Neural cell (in vitro differentiated cells): ENCODE measurements at regions not wholly inside any gene's neighbourhood (a gene's known extent, or its start where the extent isn't known, plus 50 kb on each side); places are given as distances from the start of the nearest gene placed in this dataset.
"Not testable (repeated sequence)": the region's sequence is repeated elsewhere in the genome, so short reads cannot be mapped to it uniquely, and the experiment has no call there.

Experiments used
- H2AFZ ChIP-seq: fragments of 200-600, 300-800 bp; sonication (generic), shearing (Covaris generic); 2 replicates; pipeline ENCODE4 v1.6.0; 2014; ENCODE audit warnings: low read depth, mild to moderate bottlenecking, antibody characterized with exemption, low read length, moderate library complexity
- H3F3A ChIP-seq: fragments of 200-600 bp; shearing (Covaris generic); 2 replicates; pipeline ENCODE4 v1.6.1; 2016; ENCODE audit warnings: mild to moderate bottlenecking, moderate library complexity, mixed read lengths, antibody characterized with exemption, low read length; ENCODE audit not compliant: insufficient read depth, poor library complexity, severe bottlenecking
- H3K27ac ChIP-seq: fragments of 200-600, 300-800 bp; sonication (generic), shearing (Covaris generic); 2 replicates; pipeline ENCODE4 v1.5.1; 2014; ENCODE audit warnings: mild to moderate bottlenecking, low read length, moderate library complexity
- H3K27me3 ChIP-seq: fragments of 300-800, 200-600 bp; sonication (generic), shearing (Covaris generic); 2 replicates; pipeline ENCODE4 v1.6.0; 2014; ENCODE audit warnings: mild to moderate bottlenecking, low read depth, low read length, moderate library complexity; ENCODE audit not compliant: insufficient read depth
- H3K36me3 ChIP-seq: fragments of 300-800, 200-600 bp; sonication (generic), shearing (Covaris generic); 2 replicates; pipeline ENCODE4 v1.5.1; 2014; ENCODE audit warnings: mild to moderate bottlenecking, antibody characterized with exemption, low read length, moderate library complexity; ENCODE audit not compliant: insufficient read depth
- H3K4me2 ChIP-seq: fragments of 300-800, 200-600 bp; sonication (generic), shearing (Covaris generic); 2 replicates; pipeline ENCODE4 v1.6.0; 2014; ENCODE audit warnings: mild to moderate bottlenecking, low read length
- H3K4me3 ChIP-seq: fragments of 300-800, 200-600 bp; sonication (generic), shearing (Covaris generic); 2 replicates; pipeline ENCODE4 v1.5.1; 2014; ENCODE audit warnings: mild to moderate bottlenecking, low read length, moderate library complexity
- H3K79me2 ChIP-seq: fragments of 200-600 bp; shearing (Covaris generic); replicated peaks from 2 replicates; pipeline ENCODE4 v1.6.0; 2014; ENCODE audit warnings: mild to moderate bottlenecking, low read length, moderate library complexity; ENCODE audit not compliant: insufficient read depth
- H3K9ac ChIP-seq: fragments of 300-800, 200-600 bp; sonication (generic), shearing (Covaris generic); 2 replicates; pipeline ENCODE4 v1.6.1; 2016; ENCODE audit warnings: mild to moderate bottlenecking, low read length, mixed read lengths
- H3K9me2 ChIP-seq: fragments of 200-600 bp; shearing (Covaris generic); 2 replicates; pipeline ENCODE4 v1.6.1; 2016; ENCODE audit warnings: mild to moderate bottlenecking, low read length, mixed read lengths; ENCODE audit not compliant: insufficient read depth
- H3K9me3 ChIP-seq: fragments of 200-600, 300-800 bp; sonication (generic), shearing (Covaris generic); 2 replicates; pipeline ENCODE4 v1.6.1; 2016; ENCODE audit warnings: mild to moderate bottlenecking, mixed run types, low read length, moderate library complexity, mixed read lengths
- H4K20me1 ChIP-seq: fragments of 200-600 bp; shearing (Covaris generic); 2 replicates; pipeline ENCODE4 v1.6.1; 2016; ENCODE audit warnings: mild to moderate bottlenecking, mixed run types; ENCODE audit not compliant: insufficient read depth
- CTCF ChIP-seq: fragments of 450-650 bp; IDR thresholded peaks from 2 replicates; pipeline ENCODE4 v1.5.1; 2014; ENCODE audit warnings: antibody characterized with exemption, mild to moderate bottlenecking, moderate library complexity; ENCODE audit not compliant: poor library complexity, severe bottlenecking
- EP300 ChIP-seq: fragments of 450-650 bp; conservative IDR thresholded peaks from 2 replicates; pipeline ENCODE4 v1.6.1; 2014; ENCODE audit warnings: antibody characterized with exemption, mild to moderate bottlenecking, moderate library complexity; ENCODE audit not compliant: poor library complexity, severe bottlenecking
- EZH2 ChIP-seq: fragments of 200-600, 300-800 bp; shearing (Covaris generic), sonication (generic); IDR thresholded peaks from 2 replicates; pipeline ENCODE4 v1.6.1; 2014; ENCODE audit warnings: antibody characterized with exemption, low read length, borderline replicate concordance, mild to moderate bottlenecking; ENCODE audit not compliant: insufficient read depth, poor library complexity, severe bottlenecking
- MXI1 ChIP-seq: fragments of 450-650 bp; conservative IDR thresholded peaks from 2 replicates; pipeline ENCODE4 v1.6.1; 2014; ENCODE audit warnings: antibody characterized with exemption, mild to moderate bottlenecking; ENCODE audit not compliant: poor library complexity, severe bottlenecking
- POLR2AphosphoS5 ChIP-seq: IDR thresholded peaks from 2 replicates; pipeline ENCODE4 v1.6.1; 2012
- RAD21 ChIP-seq: fragments of 450-650 bp; conservative IDR thresholded peaks from 2 replicates; pipeline ENCODE4 v1.6.1; 2014; ENCODE audit warnings: antibody characterized with exemption, mild to moderate bottlenecking, moderate library complexity
- REST ChIP-seq: IDR thresholded peaks from 2 replicates; pipeline ENCODE4 v1.6.1; 2012; ENCODE audit warnings: borderline replicate concordance
- SMC3 ChIP-seq: fragments of 450-650 bp; conservative IDR thresholded peaks from 2 replicates; pipeline ENCODE4 v1.6.1; 2014; ENCODE audit warnings: antibody characterized with exemption, mild to moderate bottlenecking, moderate library complexity; ENCODE audit not compliant: poor library complexity
- TAF1 ChIP-seq: IDR thresholded peaks from 2 replicates; pipeline ENCODE4 v1.6.1; 2012; ENCODE audit warnings: low read depth

GRCh38 chr2:12469141-12469561 is 247.6 kb upstream of the TRIB2 start:
- Histone ChIP-seq H2AFZ (no peak overlapping the region), H4K20me1 (no peaks in the 10 kb centered on the region), H3F3A (no peaks in the 10 kb centered on the region), H3K9me3 (no peaks in the 10 kb centered on the region), H3K9me2 (no peaks in the 10 kb centered on the region), H3K27ac (no peak overlapping the region), H3K4me2 (no peak overlapping the region), H3K36me3 (no peaks in the 10 kb centered on the region), H3K27me3 (no peaks in the 10 kb centered on the region), H3K79me2 (no peaks in the 10 kb centered on the region), H3K9ac (no peak overlapping the region), H3K4me3 (no peak overlapping the region)
- TF ChIP-seq CTCF (no peak), RAD21 (no peak), EP300 (no peak), MXI1 (no peak), TAF1 (no peak), EZH2 (no peak), POLR2AphosphoS5 (no peak), SMC3 (no peak), REST (no peak)

- H2AFZ ChIP-seq, H3K9me2 ChIP-seq, H3K27me3 ChIP-seq, H3K36me3 ChIP-seq, H3K27ac ChIP-seq, H3K9me3 ChIP-seq, H3K79me2 ChIP-seq, H4K20me1 ChIP-seq, H3K4me2 ChIP-seq, H3K9ac ChIP-seq, H3F3A ChIP-seq, H3K4me3 ChIP-seq: not testable (repeated sequence)
These were observed 244.5 kb upstream of the TRIB2 start for GRCh38 chr2:12472265-12472664.
